ENCODE measurements at regions not wholly inside any gene's neighbourhood (a gene's known extent, or its start where the extent isn't known, plus 50 kb on each side); places are given as distances from the start of the nearest gene placed in this dataset.

DNA sequence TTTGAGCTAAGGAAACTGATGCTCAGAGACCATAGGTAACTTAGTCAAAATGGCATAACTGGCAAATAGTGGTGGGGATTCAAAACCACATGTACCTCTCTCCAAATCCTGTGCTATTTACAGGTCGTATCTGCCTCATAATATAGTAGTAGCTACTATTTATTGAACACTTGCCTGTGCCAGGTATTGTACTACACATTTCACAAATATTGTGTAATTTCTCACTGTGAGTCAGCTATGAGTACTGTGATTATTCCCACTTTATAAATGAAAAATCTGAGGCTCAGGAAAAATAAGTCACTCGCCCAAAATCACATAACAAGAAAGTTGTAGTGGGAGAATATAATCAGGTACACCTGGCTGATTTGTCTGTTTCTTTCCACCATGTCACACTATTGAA is 199.8 kb upstream of the FAT3 start:
- H3K27me3 ChIP-seq (replicated peaks; ENCODE audit: insufficient read depth, low read depth, low read length, poor library complexity): no peaks in the 10 kb centered on the region
- no peaks in the 10 kb centered on the region for H3K9me3 ChIP-seq (ENCODE audit: low read depth, low read length, poor library complexity, severe bottlenecking)
- intact Hi-C loops (cut with micrococcal nuclease; ENCODE audit: unreplicated experiment): no loop called here
- POLR2A ChIA-PET (ENCODE audit: low non-redundant PET): no interaction called here
- BruUV-seq (replicated peaks): no TSS peak
- H3K36me3 ChIP-seq (ENCODE audit: insufficient read depth, low read length, poor library complexity, severe bottlenecking): no peaks in the 10 kb centered on the region
- no peak overlapping the region for H3K4me3 ChIP-seq (ENCODE audit: low read depth, low read length, poor library complexity, severe bottlenecking)
- H3K27ac ChIP-seq (ENCODE audit: low read depth, low read length, poor library complexity, severe bottlenecking): no peak overlapping the region
- no peak for DNase-seq (ENCODE audit: low spot score)
- CTCF ChIA-PET: no interaction called here
- TF ChIP-seq, protein P1, sequence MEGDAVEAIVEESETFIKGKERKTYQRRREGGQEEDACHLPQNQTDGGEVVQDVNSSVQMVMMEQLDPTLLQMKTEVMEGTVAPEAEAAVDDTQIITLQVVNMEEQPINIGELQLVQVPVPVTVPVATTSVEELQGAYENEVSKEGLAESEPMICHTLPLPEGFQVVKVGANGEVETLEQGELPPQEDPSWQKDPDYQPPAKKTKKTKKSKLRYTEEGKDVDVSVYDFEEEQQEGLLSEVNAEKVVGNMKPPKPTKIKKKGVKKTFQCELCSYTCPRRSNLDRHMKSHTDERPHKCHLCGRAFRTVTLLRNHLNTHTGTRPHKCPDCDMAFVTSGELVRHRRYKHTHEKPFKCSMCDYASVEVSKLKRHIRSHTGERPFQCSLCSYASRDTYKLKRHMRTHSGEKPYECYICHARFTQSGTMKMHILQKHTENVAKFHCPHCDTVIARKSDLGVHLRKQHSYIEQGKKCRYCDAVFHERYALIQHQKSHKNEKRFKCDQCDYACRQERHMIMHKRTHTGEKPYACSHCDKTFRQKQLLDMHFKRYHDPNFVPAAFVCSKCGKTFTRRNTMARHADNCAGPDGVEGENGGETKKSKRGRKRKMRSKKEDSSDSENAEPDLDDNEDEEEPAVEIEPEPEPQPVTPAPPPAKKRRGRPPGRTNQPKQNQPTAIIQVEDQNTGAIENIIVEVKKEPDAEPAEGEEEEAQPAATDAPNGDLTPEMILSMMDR (conservative IDR thresholded peaks at IDR 0.05; ENCODE audit: low read depth, low read length): no peak
- TF ChIP-seq EZH2 (IDR thresholded peaks at IDR 0.05; ENCODE audit: borderline replicate concordance, low read depth, low read length, poor library complexity, severe bottlenecking): no peak
- H3K4me1 ChIP-seq (ENCODE audit: insufficient read depth, low read length, poor library complexity, severe bottlenecking): no peaks in the 10 kb centered on the region

DNA sequence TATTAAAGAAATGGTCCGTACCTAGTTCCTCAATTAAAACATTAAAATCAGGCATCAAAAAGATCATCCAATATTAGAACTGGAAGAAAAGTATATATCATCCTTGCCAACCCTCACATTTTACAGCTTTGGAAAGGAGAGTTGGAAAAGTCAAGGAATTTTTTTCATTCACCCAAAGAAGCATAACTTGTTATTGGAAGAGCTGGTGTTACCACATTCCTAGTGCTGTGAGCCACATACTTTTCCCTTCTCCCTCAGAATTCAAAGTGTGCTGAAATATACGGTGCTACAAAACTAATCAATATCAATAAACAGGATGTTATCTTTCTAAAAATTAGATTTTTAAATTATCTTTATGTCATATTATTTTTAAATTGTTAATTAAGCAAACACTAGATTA is 202.1 kb upstream of the FAT3 start:
- TF ChIP-seq, protein P1 (conservative IDR thresholded peaks at IDR 0.05; ENCODE audit: low read depth, low read length): no peak
- no peak for TF ChIP-seq EZH2 (IDR thresholded peaks at IDR 0.05; ENCODE audit: borderline replicate concordance, low read depth, low read length, poor library complexity, severe bottlenecking)
- intact Hi-C loops (cut with micrococcal nuclease; ENCODE audit: unreplicated experiment): no loop called here
- Histone ChIP-seq H3K36me3 (ENCODE audit: insufficient read depth, low read length, poor library complexity, severe bottlenecking) (no peaks in the 10 kb centered on the region), H3K27me3 (replicated peaks; ENCODE audit: insufficient read depth, low read depth, low read length, poor library complexity) (no peaks in the 10 kb centered on the region), H3K27ac (ENCODE audit: low read depth, low read length, poor library complexity, severe bottlenecking) (no peak overlapping the region), H3K9me3 (ENCODE audit: low read depth, low read length, poor library complexity, severe bottlenecking) (no peaks in the 10 kb centered on the region), H3K4me1 (ENCODE audit: insufficient read depth, low read length, poor library complexity, severe bottlenecking) (no peaks in the 10 kb centered on the region), H3K4me3 (ENCODE audit: low read depth, low read length, poor library complexity, severe bottlenecking) (no peak overlapping the region)
- no peak for DNase-seq (ENCODE audit: low spot score)
- ChIA-PET CTCF (no interaction called here), POLR2A (ENCODE audit: low non-redundant PET) (no interaction called here)
- BruUV-seq (replicated peaks): no TSS peak

DNA sequence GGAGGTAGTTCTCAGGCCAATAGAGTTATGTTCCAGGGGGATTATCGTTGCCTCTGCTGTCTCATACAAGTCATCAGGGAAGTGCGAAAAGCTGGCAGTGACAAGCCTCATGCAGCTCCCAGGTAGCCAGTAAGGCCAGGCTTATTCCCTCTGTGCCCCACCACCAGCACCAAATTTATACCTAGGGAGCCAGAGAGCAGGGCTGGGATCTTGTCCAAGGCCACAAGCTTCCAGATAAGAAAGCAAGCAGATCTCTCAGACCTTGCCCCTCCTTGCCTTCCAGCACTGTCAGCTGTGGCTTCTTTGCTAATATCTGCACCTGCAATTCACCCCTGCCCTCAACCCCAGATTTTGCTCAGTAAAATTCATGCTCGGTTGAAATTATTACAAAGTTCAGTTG is 206.3 kb upstream of the FAT3 start:
- Histone ChIP-seq H3K36me3 (ENCODE audit: insufficient read depth, low read length, poor library complexity, severe bottlenecking) (no peaks in the 10 kb centered on the region), H3K4me1 (ENCODE audit: insufficient read depth, low read length, poor library complexity, severe bottlenecking) (no peaks in the 10 kb centered on the region), H3K27ac (ENCODE audit: low read depth, low read length, poor library complexity, severe bottlenecking) (no peak overlapping the region), H3K27me3 (replicated peaks; ENCODE audit: insufficient read depth, low read depth, low read length, poor library complexity) (no peaks in the 10 kb centered on the region), H3K9me3 (ENCODE audit: low read depth, low read length, poor library complexity, severe bottlenecking) (no peaks in the 10 kb centered on the region), H3K4me3 (ENCODE audit: low read depth, low read length, poor library complexity, severe bottlenecking) (no peak overlapping the region)
- TF ChIP-seq, protein P1 (conservative IDR thresholded peaks at IDR 0.05; ENCODE audit: low read depth, low read length): no peak
- no peak for TF ChIP-seq EZH2 (IDR thresholded peaks at IDR 0.05; ENCODE audit: borderline replicate concordance, low read depth, low read length, poor library complexity, severe bottlenecking)
- intact Hi-C loops (cut with micrococcal nuclease; ENCODE audit: unreplicated experiment): no loop called here
- no peak for DNase-seq (ENCODE audit: low spot score)
- CTCF ChIA-PET: no interaction called here
- BruUV-seq (replicated peaks): no TSS peak
- POLR2A ChIA-PET (ENCODE audit: low non-redundant PET): no interaction called here
